ENCODE measurements at regions not wholly inside any gene's neighbourhood (a gene's known extent, or its start where the extent isn't known, plus 50 kb on each side); places are given as distances from the start of the nearest gene placed in this dataset.

DNA sequence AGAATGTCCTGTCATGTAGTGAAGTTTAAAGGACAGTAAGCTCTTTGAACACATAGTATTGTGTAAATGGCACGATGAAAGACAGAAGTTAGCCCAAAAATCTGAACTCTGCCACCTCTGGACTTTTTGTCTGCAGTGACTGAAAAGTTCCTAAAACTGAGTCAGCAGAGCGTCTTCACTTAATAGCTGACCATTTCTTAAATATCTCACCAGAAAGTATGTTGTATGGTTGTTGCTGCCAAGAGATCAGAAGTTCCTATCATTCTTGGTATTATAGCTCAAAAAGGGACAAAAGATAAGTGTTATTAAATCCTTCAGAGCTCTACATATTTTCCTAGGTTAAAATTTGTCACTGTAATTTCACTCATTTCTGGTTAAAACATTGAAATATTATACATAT, 1003.0 kb downstream of the TTLL7 start:
- no peak overlapping the region for H4K8ac ChIP-seq (ENCODE audit: low read depth in 2 of 2, low read length in 2 of 2)
- no peak overlapping the region for H3K9ac ChIP-seq (ENCODE audit: low read depth, low read length)
- no peaks in the 10 kb centered on the region for H3K9me1 ChIP-seq (ENCODE audit: insufficient read depth, low read length)
- no peak overlapping the region for H3K23ac ChIP-seq (ENCODE audit: low read depth, low read length)
- no peak for TF ChIP-seq RCOR1 (IDR thresholded peaks at IDR 0.05; ENCODE audit: insufficient replicate concordance, low read length)
- TF ChIP-seq CHD1 (IDR thresholded peaks at IDR 0.05; ENCODE audit: low read depth, low read length), result no peak
- TF ChIP-seq POLR2A (IDR thresholded peaks at IDR 0.05; ENCODE audit: low read depth, low read length), result no peak
- no peak for TF ChIP-seq NFE2L2 (IDR thresholded peaks at IDR 0.05; ENCODE audit: low read depth, low read length)
- no peak for TF ChIP-seq SMC3 (IDR thresholded peaks at IDR 0.05; ENCODE audit: low read depth, low read length)
- TF ChIP-seq MXI1 (IDR thresholded peaks at IDR 0.05; ENCODE audit: borderline replicate concordance, low read depth, low read length), result no peak
- TF ChIP-seq, protein P1, sequence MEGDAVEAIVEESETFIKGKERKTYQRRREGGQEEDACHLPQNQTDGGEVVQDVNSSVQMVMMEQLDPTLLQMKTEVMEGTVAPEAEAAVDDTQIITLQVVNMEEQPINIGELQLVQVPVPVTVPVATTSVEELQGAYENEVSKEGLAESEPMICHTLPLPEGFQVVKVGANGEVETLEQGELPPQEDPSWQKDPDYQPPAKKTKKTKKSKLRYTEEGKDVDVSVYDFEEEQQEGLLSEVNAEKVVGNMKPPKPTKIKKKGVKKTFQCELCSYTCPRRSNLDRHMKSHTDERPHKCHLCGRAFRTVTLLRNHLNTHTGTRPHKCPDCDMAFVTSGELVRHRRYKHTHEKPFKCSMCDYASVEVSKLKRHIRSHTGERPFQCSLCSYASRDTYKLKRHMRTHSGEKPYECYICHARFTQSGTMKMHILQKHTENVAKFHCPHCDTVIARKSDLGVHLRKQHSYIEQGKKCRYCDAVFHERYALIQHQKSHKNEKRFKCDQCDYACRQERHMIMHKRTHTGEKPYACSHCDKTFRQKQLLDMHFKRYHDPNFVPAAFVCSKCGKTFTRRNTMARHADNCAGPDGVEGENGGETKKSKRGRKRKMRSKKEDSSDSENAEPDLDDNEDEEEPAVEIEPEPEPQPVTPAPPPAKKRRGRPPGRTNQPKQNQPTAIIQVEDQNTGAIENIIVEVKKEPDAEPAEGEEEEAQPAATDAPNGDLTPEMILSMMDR (conservative IDR thresholded peaks at IDR 0.05; ENCODE audit: low read depth, low read length), result no peak
- TF ChIP-seq RFX5 (IDR thresholded peaks at IDR 0.05; ENCODE audit: low read depth, low read length), result no peak
- TF ChIP-seq MAZ (IDR thresholded peaks at IDR 0.05; ENCODE audit: borderline replicate concordance, low read depth, low read length), result no peak
- TF ChIP-seq RAD21 (IDR thresholded peaks at IDR 0.05; ENCODE audit: low read length), result no peak
- H3K18ac ChIP-seq (ENCODE audit: low read depth, low read length), result no peak overlapping the region
- BruUV-seq (replicated peaks), result no TSS peak
- H3K56ac ChIP-seq (ENCODE audit: extremely low read depth, insufficient read depth, low read length), result no peak overlapping the region
- no peaks in the 10 kb centered on the region for H3K79me1 ChIP-seq (ENCODE audit: low read depth in 1 of 2, low read length in 2 of 2)
- H2AK9ac ChIP-seq (replicated peaks; ENCODE audit: low read depth, low read length, poor library complexity), result no peak overlapping the region
- DNase-seq (no peak), ATAC-seq (ENCODE audit: low read depth) (no peak)
- H2BK120ac ChIP-seq (ENCODE audit: low read depth, low read length), result no peak overlapping the region
- no peak overlapping the region for H3K4me2 ChIP-seq (ENCODE audit: low read depth, low read length)
- intact Hi-C loops (cut with micrococcal nuclease) (no loop called here), dilution Hi-C loops (cut with HindIII; ENCODE audit: low sequenced_read_pairs, unreplicated experiment) (no loop called here), in situ Hi-C loops (cut with MboI; ENCODE audit: low sequenced_read_pairs) (no loop called here)
- no peaks in the 10 kb centered on the region for H3K27me3 ChIP-seq (ENCODE audit: control insufficient read depth, insufficient read depth, low read length)
- H3K9me3 ChIP-seq (ENCODE audit: control insufficient read depth, insufficient read depth, low read length), result no peaks in the 10 kb centered on the region
- H3K14ac ChIP-seq (replicated peaks; ENCODE audit: low read depth, low read length), result no peak overlapping the region
- H3K4me3 ChIP-seq (ENCODE audit: insufficient read depth, low read depth, low read length), result no peak overlapping the region
- H4K91ac ChIP-seq (ENCODE audit: insufficient read depth, low read depth, low read length), result no peak overlapping the region
- no peak overlapping the region for H3K4ac ChIP-seq (ENCODE audit: low read depth, low read length)
- ChIA-PET CTCF (no interaction called here), POLR2A (ENCODE audit: unreplicated experiment) (no interaction called here)
- no peak overlapping the region for H2BK15ac ChIP-seq (ENCODE audit: low read depth, low read length)
- no peaks in the 10 kb centered on the region for H3K36me3 ChIP-seq (ENCODE audit: control insufficient read depth, insufficient read depth, low read length)
- H2BK20ac ChIP-seq (ENCODE audit: low read depth, low read length), result no peak overlapping the region
- H4K20me1 ChIP-seq (ENCODE audit: insufficient read depth, low read length), result no peaks in the 10 kb centered on the region
- H3K4me1 ChIP-seq (ENCODE audit: control insufficient read depth, insufficient read depth, low read length), result no peaks in the 10 kb centered on the region
- no peak overlapping the region for H4K5ac ChIP-seq (ENCODE audit: low read depth, low read length)
- H2AFZ ChIP-seq (replicated peaks; ENCODE audit: low read length, poor library complexity), result no peak overlapping the region
- no peak overlapping the region for H2BK5ac ChIP-seq (ENCODE audit: low read depth, low read length, poor library complexity, severe bottlenecking)
- no CpG with 5 or more reads among the region's 2 CpGs for WGBS, 2 experiments (ENCODE audit: extremely low coverage in 2 of 2, insufficient read length in 1 of 2)
- no peak overlapping the region for H2AK5ac ChIP-seq (ENCODE audit: low read depth, low read length)
- H3K27ac ChIP-seq (ENCODE audit: insufficient read depth, low read length), result no peak overlapping the region
